ENCODE measurements at regions not wholly inside any gene's neighbourhood (a gene's known extent, or its start where the extent isn't known, plus 50 kb on each side); places are given as distances from the start of the nearest gene placed in this dataset.
A peak's percentile ranks its signal among the peaks of the same experiment; 100 is the strongest.

DNA sequence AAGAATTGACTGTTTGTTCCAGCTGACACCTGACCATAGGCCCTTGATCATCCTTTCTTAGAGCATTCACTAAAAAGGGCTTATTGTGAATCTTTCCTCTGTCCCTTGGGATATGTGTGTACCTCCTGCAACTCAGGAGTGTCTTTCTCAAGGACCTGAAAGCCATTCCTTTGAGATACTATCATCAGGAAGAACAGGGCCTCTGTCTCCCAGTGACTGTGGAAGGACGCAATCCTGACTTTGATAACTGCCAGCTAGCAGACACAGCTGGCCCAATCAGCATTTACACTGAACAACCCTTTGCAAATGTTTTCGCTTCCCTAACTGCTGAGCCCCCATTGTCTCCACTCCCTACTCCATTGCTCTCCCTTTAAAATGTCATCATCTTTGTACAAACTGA is 144.4 kb downstream of the RMI1 start:
- intact Hi-C loops (cut with micrococcal nuclease): no loop called here
- H3K36me3 Mint-ChIP-seq (ENCODE audit: insufficient read depth, unreplicated experiment): peaks cover 4% of the 10 kb centered on the region
- H3K27me3 Mint-ChIP-seq (ENCODE audit: insufficient read depth, unreplicated experiment): no peaks in the 10 kb centered on the region
- CTCF ChIA-PET: no interaction called here
- H3K4me3 Mint-ChIP-seq (ENCODE audit: unreplicated experiment): no peak overlapping the region
- peaks cover 16% of the 10 kb centered on the region for H3K4me1 Mint-ChIP-seq (ENCODE audit: insufficient read depth, unreplicated experiment)
- no peak for DNase-seq (ENCODE audit: unreplicated experiment)
- H3K27ac Mint-ChIP-seq (ENCODE audit: low read depth, unreplicated experiment): peak overlapping the region; percentile 9
- POLR2A ChIA-PET: no interaction called here
- no peaks in the 10 kb centered on the region for H3K9me3 Mint-ChIP-seq (ENCODE audit: unreplicated experiment)
- no TSS peak for BruUV-seq (replicated peaks)
- no peak for TF ChIP-seq CTCF (IDR thresholded peaks at IDR 0.05; ENCODE audit: unreplicated experiment)

DNA sequence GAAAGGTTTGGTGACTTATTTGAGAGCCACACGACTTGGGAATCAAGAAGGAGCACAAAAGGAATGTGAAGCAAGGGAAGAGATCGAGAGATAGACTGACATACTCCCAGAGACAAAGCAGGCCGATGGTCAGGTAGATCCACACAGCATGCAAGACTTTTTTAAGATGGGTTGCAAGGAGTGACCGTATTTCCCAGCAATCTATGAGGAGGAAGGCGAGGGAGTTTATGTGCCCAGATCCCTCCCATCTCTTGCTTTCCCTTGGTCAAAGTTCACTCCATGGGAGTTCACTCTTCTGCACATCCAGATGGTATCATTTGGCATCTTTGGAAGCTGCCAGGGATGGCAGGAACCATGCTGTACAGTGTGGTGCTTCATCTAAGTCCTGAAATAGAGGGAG is 148.9 kb downstream of the RMI1 start:
- Mint-ChIP-seq H3K27ac (ENCODE audit: low read depth, unreplicated experiment) (no peak overlapping the region), H3K27me3 (ENCODE audit: insufficient read depth, unreplicated experiment) (no peaks in the 10 kb centered on the region), H3K4me1 (ENCODE audit: insufficient read depth, unreplicated experiment) (peaks cover 9% of the 10 kb centered on the region), H3K9me3 (ENCODE audit: unreplicated experiment) (no peaks in the 10 kb centered on the region), H3K4me3 (ENCODE audit: unreplicated experiment) (no peak overlapping the region), H3K36me3 (ENCODE audit: insufficient read depth, unreplicated experiment) (peaks cover 4% of the 10 kb centered on the region)
- no TSS peak for BruUV-seq (replicated peaks)
- TF ChIP-seq CTCF (IDR thresholded peaks at IDR 0.05; ENCODE audit: unreplicated experiment): no peak
- ChIA-PET POLR2A (interaction anchor here (1.1 kb wide), 1 partner anchor 108 kb away, joined by 3 read pairs; no protein-coding TSS in a partner anchor), CTCF (interaction anchor here (1.2 kb wide), 1 partner anchor 18 kb away, joined by 4 read pairs; no protein-coding TSS in a partner anchor)
- no peak for DNase-seq (ENCODE audit: unreplicated experiment)
- intact Hi-C loops (cut with micrococcal nuclease): no loop called here

GRCh38 chr9:84136119-84136868 is 155.7 kb downstream of the RMI1 start:
- Mint-ChIP-seq H3K36me3 (ENCODE audit: insufficient read depth, unreplicated experiment) (peaks cover 6% of the 10 kb centered on the region), H3K27me3 (ENCODE audit: insufficient read depth, unreplicated experiment) (no peaks in the 10 kb centered on the region), H3K4me3 (ENCODE audit: unreplicated experiment) (no peak overlapping the region), H3K27ac (ENCODE audit: low read depth, unreplicated experiment) (peak overlapping the region; percentile 96), H3K4me1 (ENCODE audit: insufficient read depth, unreplicated experiment) (peaks cover 29% of the 10 kb centered on the region), H3K9me3 (ENCODE audit: unreplicated experiment) (no peaks in the 10 kb centered on the region)
- no TSS peak for BruUV-seq (replicated peaks)
- intact Hi-C loops (cut with micrococcal nuclease): loop anchor here (2.0 to 5.0 kb wide), 3 partner anchors 35 to 199 kb away; partner anchors contain the start of genes HNRNPK and RMI1
- peak; percentile 72 for DNase-seq (ENCODE audit: unreplicated experiment)
- ChIA-PET POLR2A (interaction anchor here (0.7 to 6.3 kb wide), 21 partner anchors 18 to 429 kb away, joined by 3 to 130 read pairs (median 4); partner anchors contain the start of genes HNRNPK, KIF27, RMI1 and UBQLN1), CTCF (interaction anchor here (0.6 to 6.9 kb wide), 11 partner anchors 36 to 1574 kb away, joined by 3 to 48 read pairs (median 4); partner anchors contain the start of genes HNRNPK, KIF27 and RMI1)
- TF ChIP-seq CTCF (IDR thresholded peaks at IDR 0.05; ENCODE audit: unreplicated experiment): no peak

DNA sequence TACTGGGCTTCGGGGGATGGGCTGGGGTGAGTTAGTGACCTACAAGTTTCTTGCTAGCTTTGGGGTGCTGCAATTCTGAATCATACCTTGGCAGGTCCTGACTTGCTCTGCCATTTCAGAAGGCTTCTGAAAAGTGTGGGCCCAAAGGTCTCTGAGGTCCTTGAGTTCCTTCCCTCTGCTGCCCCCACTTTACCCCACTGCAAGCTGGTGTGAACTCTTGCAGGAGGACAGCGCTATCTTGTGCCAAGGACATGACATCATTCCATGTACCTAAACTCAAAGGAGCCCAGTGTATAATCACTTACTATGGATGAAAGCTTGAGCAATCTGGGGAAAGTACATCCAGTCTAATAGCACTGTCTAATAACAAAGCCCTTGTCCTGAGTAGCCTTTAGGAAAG is 157.4 kb downstream of the RMI1 start:
- POLR2A ChIA-PET: interaction anchor here (0.7 to 6.3 kb wide), 25 partner anchors 9 to 217 kb away, joined by 3 to 130 read pairs (median 6); partner anchors contain the start of genes HNRNPK, KIF27 and RMI1
- TF ChIP-seq CTCF (IDR thresholded peaks at IDR 0.05; ENCODE audit: unreplicated experiment): no peak
- CTCF ChIA-PET: interaction anchor here (1.0 to 6.9 kb wide), 8 partner anchors 35 to 196 kb away, joined by 3 to 48 read pairs (median 3); no protein-coding TSS in a partner anchor
- intact Hi-C loops (cut with micrococcal nuclease): loop anchor here (2.0 to 5.0 kb wide), 3 partner anchors 33 to 201 kb away; partner anchors contain the start of genes HNRNPK and RMI1
- Mint-ChIP-seq H3K4me3 (ENCODE audit: unreplicated experiment) (no peak overlapping the region), H3K9me3 (ENCODE audit: unreplicated experiment) (no peaks in the 10 kb centered on the region), H3K36me3 (ENCODE audit: insufficient read depth, unreplicated experiment) (peaks cover 6% of the 10 kb centered on the region), H3K4me1 (ENCODE audit: insufficient read depth, unreplicated experiment) (peaks cover 29% of the 10 kb centered on the region), H3K27ac (ENCODE audit: low read depth, unreplicated experiment) (peak overlapping the region; percentile 96), H3K27me3 (ENCODE audit: insufficient read depth, unreplicated experiment) (no peaks in the 10 kb centered on the region)
- no TSS peak for BruUV-seq (replicated peaks)
- peak; percentile 89 for DNase-seq (ENCODE audit: unreplicated experiment)

Measured in MCF 10A (cell line).